ENCODE measurements at regions not wholly inside any gene's neighbourhood (a gene's known extent, or its start where the extent isn't known, plus 50 kb on each side); places are given as distances from the start of the nearest gene placed in this dataset.
"Not testable (repeated sequence)": the region's sequence is repeated elsewhere in the genome, so short reads cannot be mapped to it uniquely, and the experiment has no call there.

- DNase-seq (ENCODE audit: low read depth), result no peak
Observed at GRCh38 chr2:84048964-84049363, 410.1 kb downstream of the SUCLG1 start.

DNA sequence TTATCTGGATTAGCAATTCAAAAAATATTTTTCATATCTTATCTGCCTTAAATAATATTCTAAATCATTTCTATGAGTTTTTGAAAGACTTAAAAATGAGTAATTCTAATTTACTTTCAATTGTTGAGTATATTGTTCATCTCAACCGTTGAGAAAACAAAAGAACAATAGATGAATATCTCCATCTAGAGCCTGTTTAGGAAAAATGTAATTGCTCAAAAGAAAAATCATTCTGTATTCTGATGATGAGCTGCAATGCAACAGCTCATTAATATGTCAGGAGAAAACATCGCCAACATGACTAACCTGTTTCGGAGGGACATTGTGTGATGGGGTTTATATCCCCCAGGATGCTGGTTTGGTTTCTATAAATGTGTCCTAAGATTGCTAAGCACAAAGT, 417.6 kb downstream of the SUCLG1 start:
- no peak for DNase-seq (ENCODE audit: low read depth)

GRCh38 chr2:84040281-84040680, 418.8 kb downstream of the SUCLG1 start:
- DNase-seq (ENCODE audit: low read depth), result no peak

DNA sequence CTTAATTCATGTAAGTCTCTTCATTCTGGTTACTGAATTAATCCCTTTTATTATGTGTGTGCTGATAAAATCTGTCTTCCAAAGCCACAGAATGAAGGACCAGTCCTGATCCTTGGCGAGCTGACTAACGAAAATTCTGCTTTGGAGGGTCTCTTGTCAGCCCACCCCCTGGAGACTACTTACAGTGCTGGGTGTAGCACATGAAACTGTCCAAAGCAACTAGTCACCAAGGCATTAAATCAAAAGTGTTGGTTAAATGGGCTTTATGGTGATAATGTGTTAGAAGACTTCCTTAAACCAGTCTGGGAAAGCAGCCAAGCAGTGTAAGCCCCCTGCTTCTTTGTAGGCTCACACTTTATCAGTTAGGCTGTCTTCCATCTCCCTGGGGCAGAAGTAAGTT, 420.2 kb downstream of the SUCLG1 start:
- no peak for DNase-seq (ENCODE audit: low read depth)

- no peak for DNase-seq (ENCODE audit: low read depth)
Observed at GRCh38 chr2:84033347-84033974, 425.6 kb downstream of the SUCLG1 start.

- DNase-seq (ENCODE audit: low read depth), result no peak
Observed at GRCh38 chr2:84031312-84032050, 427.6 kb downstream of the SUCLG1 start.

DNA sequence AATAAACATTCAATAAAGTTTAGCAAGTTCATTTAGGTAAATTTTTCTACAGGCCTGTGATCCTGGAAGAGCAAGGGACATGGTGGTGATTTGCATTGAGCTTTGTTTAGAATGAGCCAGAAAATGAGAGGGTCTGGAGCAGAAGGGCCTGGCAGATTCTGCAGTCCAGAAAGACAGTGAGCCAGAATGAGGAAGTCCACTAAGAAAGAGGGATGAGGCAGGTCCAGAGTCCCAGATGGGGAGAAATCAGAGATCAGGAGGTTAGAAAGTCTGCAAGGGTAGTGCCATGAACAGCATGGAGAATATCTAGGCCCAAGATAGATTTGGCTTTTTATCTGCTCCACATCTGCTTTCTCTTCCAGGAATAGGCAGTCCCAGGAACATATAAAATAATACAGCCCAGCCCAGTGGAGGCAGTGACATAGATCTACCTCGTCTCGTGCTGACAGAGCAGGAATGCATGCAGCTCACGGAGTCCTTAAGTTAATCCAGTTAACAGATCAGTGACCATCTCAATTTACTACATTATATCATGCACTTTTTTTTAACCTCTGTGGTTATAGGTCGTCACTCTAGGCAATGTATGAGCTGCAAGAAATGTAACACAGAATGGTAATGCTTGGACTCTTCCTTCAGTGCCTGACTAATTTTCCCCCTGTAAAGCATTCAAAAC, 429.0 kb downstream of the SUCLG1 start:
- no peak for DNase-seq (ENCODE audit: low read depth)

DNA sequence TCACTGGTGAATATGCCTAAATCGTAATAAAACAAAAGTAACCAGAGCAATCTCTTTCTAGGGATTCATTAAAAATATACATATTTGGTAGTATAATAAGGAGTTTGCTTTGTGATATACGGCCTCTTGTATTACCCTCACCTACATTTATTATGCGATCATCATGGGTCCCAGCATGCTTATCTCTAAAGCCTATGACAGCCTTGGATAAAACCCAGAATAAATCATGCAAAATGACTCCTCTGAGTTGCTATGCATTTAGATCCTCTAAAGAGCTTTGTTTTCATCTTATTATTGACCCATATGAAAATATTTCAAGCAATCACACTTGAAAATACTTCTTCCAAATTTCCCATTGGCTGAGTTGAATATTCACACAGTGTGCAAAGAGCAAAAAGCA, 432.3 kb downstream of the SUCLG1 start:
- no peak for DNase-seq (ENCODE audit: low read depth)

- no peak for DNase-seq (ENCODE audit: low read depth)
Observed at GRCh38 chr2:84022810-84023431, 436.2 kb downstream of the SUCLG1 start.

GRCh38 chr2:84017010-84017409, 442.1 kb downstream of the SUCLG1 start:
- DNase-seq (ENCODE audit: low read depth), result no peak

- DNase-seq (ENCODE audit: low read depth), result no peak
Observed at GRCh38 chr2:84016183-84016582, 442.9 kb downstream of the SUCLG1 start.

DNA sequence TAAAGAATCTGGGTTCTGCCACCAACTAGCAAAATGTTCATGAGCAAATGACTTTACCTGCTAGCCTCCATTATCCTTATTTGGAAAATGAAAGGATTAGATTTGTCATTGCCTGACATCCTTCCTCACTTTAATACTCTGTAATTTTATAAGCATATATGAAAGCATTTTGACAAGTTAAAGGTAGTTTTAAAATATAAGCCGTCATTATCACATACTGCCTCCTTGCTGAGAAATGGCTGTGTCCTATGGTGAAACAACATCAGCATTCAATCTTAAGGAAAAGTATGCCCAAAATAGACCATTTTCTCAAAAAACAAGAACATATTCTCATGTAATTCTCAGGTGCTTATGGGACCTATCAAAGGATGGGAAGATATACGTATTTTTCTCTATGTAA, 461.2 kb downstream of the SUCLG1 start:
- no peak for DNase-seq (ENCODE audit: low read depth)

DNA sequence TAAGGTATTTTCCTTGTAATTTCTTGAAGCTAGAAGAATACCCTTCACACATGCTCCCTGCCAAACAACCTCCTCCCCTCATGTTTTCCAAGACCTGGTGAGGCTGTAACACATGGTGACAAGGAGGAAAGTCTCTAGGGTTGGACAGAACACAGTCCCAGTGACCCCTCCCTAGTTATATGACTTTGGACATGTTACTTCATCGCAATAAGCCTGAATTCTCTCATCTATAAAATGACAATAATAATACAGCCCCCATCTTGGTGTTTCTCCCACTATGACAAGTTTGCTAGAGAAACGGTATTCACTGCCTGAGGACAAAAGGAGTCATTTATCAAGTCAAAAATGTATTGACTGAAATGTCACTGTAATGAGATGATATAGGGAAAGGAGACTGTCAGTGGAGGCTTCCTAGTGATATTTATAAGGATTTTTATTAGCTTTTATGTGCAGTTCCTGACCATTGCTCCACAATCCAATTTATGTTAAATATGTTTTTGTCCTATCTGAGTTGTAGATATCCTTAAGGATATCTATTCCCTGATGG, 464.4 kb downstream of the SUCLG1 start:
- no peak for DNase-seq (ENCODE audit: low read depth)

- no peak for DNase-seq (ENCODE audit: low read depth)
Observed at GRCh38 chr2:83993873-83994632, 465.0 kb downstream of the SUCLG1 start.

DNA sequence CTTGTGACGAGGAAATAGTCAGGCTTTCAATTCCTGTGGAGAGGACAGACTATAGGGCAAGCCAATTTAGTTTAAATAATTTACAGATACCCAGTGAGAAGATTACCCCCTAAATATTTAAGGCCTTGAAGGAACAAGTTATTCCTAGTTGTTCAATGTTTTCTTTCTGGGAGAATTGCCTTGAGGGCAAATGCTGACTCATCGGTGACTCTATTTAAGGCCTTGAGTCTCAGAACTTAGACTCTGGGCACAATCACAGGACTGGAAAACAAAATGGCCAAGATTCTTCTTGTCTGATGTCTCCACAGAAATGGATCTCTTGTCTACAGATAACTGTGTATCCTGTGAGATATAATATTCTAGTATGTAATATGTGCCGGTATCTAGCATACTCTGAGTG, 467.1 kb downstream of the SUCLG1 start:
- DNase-seq (ENCODE audit: low read depth), result no peak

- DNase-seq (ENCODE audit: low read depth), result no peak
Observed at GRCh38 chr2:83990636-83991035, 468.4 kb downstream of the SUCLG1 start.

- DNase-seq (ENCODE audit: low read depth), result not testable (repeated sequence)
Observed at GRCh38 chr2:83976628-83977027, 482.5 kb downstream of the SUCLG1 start.

GRCh38 chr2:83972128-83972527, 487.0 kb downstream of the SUCLG1 start:
- DNase-seq (ENCODE audit: low read depth), result no peak

DNA sequence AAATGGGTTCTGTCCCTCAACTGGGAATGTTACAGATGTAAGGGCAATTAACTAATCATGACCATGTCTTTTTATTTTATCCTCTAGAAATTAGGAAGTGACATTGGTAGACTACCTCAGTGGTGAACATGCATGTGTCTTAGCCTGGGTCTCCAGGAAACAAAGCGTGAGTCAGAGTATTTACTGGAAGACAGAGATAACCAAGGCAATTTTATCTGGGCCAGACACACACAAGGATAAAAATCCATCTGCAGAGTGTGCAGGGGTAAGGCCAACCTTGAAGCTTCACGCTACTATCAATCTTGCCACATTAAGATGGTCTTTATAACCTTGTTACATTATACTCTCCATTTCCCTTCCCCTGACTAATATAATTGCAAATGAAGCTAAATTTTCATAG, 487.5 kb downstream of the SUCLG1 start:
- no peak for DNase-seq (ENCODE audit: low read depth)

DNA sequence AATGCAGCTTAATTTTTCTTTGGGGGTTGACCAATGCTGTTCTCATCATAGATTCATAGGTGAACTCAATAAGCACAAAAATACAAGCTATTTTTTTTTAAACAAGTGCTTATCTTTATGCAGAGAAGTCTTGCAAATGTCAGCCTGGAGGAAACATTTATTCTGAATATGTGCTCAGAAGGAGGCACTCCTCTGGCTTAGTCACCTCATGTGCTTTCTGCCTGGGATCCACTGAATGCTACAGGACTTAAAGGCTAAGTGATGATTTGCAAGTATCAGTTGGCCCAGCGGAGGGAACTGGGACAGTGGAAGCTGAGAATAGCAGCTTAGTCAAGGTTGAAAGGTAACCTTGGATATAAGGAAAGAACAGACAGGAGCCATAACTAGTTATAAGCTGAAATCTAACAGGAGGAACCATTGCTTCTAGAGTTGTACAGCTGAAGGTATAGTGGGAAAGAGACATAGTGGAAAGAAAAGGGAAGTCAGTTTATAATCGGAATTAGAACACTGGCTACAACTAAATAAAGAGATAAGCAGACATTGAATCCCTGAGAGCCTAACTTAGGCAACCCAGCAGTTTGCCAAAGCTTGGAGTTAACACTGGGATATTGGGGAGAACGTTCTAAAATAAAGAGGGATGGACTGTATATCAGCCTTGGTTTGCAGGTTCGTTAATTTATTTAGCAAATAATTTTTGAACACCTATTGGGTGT, 488.7 kb downstream of the SUCLG1 start:
- DNase-seq (ENCODE audit: low read depth), result no peak

GRCh38 chr2:83969085-83969484, 490.0 kb downstream of the SUCLG1 start:
- DNase-seq (ENCODE audit: low read depth), result no peak
